ENCODE measurements at regions not wholly inside any gene's neighbourhood (a gene's known extent, or its start where the extent isn't known, plus 50 kb on each side); places are given as distances from the start of the nearest gene placed in this dataset.
"Not testable (repeated sequence)": the region's sequence is repeated elsewhere in the genome, so short reads cannot be mapped to it uniquely, and the experiment has no call there.

DNA sequence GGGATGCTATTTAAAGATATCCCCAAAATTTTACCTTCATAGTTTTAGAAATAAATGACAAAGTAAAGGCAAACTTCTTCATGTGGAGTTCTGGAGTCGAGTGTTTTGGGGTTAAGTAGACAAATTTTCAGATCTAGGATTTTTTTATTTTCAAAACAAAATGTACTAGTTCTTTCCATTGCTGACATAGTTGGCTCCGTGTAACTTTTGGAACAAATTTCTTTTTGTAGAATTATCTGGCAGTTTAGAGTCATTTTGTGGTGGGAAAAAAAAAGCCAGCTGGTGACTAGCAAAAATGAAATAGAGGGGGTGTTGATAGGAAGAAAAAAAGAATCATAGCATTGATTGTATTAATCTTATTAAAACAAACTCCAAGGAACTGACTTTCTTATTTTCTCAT lies 131.6 kb upstream of the TCF21 start:
- FAIRE-seq = peak; percentile 39

DNA sequence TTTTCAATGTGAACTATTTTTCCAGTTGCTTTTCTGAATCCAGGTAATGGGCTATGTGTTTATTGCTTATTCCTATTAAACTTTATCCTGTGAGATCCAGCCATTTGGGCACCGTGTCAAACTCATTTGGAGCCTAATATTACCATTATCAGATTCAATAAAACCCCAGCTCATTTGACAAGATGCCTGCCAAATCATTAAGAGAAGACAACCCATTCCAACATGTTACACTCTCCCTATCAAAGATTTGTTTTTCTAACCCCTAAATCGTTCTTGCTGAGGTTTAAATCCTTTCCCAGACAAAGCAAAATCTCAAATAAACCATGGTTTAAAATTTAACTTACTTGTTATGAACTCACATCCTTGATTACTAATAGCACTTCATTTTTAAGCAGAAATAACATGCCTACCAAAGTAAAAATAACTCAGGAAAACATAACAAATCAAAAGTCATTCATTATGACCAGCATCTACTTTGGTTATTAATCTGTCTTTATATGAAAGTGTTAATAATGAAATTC lies 130.0 kb upstream of the TCF21 start:
- no peak for FAIRE-seq

DNA sequence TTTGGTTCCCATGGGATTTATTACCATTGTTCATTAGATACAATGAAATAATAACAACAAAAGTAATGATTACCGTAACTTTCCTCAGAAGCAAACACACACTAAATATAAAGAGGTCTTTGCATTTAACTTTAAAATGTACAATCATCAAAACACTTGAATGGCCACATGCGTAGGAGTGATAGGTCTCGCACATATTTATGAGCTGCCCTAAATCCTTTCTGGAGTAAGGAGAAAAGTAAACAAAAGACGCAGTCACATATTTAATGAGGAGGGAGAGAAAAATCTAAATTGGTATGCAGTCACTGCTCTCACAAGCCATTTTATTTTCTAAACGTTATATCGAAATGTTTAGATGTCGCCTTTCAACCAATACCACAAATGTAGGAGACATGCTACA lies 129.4 kb upstream of the TCF21 start:
- FAIRE-seq = no peak

DNA sequence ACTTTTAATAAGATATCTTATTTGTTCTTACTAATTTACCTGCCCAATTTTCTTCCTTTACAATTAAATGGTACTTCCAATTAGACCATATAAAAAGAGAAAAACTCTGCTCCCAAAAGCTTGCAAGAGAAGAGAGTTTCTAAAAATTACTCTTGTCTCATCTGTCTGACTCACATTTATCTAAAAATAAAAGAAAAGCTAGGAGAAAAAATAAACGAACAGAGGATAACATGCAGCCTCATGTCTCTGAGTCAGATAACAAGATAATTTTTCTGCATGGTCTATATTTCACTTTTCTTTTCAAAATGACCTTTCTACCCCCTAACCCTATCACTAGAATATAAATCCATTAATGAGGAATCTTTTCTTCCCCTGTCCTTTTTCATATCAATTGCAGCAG lies 127.2 kb upstream of the TCF21 start:
- no peak for FAIRE-seq

DNA sequence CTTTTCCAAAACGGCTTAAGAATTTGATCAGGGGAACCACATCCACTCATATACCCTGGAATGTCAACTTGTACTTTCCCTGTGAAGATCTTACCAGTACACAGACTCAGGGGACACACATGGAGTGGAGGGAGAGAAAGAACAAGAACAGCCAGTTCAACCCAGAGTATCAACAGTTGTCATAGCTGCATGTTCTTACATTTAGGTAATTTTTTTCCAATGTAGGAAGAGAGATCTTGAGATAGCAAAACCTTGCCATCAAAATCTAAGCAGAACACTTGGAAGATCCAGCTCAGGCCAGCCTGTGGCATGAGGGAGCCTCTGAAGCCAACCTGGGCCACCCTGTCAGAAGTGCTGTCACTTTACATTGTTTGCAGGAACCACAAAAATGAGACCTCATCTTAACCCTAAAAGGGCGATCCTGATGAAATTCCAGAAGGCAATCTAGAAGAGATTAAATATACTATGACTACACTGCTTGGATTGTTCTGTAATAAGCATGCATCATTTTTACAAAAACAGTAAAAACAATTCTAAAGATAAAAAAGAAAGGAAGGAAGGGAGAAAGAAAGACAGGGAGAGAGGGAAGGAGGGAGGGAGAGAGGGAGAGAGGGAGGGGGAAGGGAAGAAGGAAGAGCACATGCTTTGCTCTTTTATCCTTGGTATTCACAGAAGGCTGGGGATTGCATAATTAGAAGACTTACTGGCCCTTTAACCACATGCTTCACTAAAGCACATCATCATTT lies 124.7 kb upstream of the TCF21 start:
- FAIRE-seq = no peak

DNA sequence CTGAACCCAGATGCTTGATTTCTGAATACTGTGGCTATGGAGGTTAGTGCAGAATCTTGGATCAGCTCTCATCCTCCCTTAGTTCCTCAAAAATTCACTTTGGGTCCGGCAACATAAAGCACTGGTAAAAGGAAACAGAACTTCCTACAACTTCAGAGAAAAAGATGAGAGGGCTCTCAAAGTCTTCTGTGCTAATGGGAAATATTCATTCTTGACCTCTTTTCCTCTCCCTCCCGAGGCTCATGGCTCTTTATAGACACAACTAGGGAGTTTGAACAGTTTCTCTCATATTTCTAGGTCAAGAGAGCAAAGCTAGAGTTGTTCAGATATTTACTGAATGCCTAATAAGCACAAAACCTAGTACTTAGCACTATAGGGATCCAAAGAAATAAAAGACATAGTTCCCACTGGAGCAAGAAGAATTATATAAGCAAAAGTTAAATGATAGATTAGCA lies 124.1 kb upstream of the TCF21 start:
- FAIRE-seq = no peak

DNA sequence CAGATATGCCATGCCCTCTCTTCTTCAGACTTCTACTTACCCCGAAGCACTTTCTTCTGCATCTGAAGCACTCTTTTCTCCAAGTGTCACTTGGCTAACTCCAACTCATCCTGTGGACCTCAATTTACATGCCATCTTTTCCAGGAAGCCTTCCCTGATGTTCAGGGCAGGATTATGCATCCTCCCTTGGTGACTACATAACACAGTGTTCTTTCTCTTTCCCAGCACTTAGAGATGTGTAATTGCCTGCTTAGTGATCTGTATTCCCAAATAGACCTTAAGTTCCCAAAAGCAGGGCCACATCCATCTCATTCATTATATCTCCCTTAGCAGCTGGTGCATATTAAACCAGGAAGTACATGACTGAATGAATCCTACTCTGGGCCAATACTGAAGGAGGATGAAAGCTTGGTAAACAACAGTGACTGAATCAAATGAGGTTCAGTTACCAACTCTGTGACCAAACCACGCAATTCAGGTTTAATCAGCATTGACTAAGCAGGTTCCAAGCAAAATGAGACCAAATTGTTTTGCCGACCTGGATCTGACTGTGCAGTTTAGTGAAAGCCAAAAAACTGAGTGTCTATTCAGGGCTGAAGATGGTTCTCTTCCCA lies 121.4 kb upstream of the TCF21 start:
- no peak for FAIRE-seq

DNA sequence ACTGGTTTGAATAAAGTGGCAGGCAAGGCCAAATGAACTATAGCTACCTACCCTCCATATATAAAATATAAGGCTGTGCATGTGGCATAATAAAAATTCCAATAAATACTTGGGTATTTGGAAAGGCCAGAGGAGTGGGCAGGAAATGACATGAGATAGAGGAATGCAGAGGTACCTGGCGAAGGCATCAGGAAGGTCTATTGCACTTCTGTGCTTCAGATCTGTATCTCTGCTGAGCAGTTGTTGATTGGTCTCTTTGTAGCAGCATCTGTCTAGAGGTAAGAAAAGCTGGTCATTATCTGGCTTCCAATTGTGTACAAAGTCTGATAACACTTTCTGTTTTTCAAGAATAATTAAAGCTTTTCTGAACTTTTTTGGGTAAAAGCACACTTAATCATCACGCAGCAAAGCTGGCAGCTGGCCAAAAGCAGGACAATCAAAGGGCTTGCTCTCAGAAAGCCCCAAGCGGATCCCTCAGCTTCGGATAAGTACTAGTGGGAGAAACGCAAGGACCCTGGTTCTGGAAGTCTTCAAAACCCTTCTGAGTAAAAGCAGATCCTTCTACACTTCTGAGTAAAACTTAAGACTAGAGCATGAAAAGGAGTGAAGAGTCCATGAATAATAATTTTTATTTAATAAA lies 120.1 kb upstream of the TCF21 start:
- no peak for FAIRE-seq

DNA sequence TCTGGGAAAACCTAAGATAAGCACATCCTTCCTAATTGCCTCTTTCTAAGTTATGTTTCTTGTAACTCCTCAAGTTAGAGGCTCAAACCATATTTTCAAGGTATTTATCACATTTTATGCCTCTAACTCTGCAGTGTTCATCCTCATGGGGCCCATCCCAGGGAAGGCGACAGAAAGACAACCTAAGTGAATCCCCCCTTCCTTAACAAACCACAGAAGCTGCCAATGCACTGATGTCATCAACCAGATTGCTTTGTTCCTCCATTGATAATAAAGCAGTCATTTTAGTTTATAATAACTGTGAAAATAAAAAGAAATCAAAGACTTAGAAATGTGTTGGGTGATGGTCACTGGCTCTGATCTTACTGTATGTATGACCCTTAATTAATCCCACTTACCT lies 119.5 kb upstream of the TCF21 start:
- FAIRE-seq = no peak

DNA sequence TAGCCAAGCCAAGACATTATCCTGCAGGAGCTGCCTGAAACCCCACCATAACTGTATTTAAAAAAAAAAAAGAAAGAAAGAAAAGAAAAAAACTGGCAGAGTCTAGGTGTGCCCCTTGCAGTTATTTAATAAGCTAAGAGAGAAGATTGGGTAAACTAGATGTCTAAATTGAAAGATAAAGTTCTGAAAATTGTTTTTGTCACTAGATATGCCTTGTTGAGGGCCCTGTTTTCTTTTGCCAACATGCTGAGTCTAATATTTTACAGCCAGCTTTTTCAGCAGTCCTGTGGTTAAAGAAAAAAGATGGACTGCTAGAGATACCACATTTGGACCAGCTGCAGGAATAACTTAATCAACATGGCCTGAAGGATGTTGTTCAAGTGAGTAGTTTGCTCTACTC lies 116.3 kb upstream of the TCF21 start:
- no peak for FAIRE-seq

DNA sequence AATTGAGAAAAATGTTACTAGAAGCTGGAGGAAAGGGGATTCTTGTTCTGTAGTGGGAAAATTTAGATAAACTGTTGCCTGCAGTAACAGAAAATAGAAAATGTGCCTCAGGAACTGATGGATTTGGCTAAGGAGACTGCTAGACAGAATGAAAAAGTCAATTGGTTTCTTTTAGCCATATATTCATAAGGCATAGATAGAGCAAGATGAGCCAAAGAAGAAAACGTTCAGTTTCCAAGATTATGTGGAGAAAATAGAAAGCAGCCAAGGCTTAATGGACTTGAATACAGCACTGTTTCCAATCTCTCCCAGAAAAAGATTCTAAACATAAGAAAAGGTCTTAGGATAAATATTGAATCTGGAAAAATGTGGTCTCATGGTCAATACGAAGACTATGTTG lies 115.1 kb upstream of the TCF21 start:
- FAIRE-seq = no peak

DNA sequence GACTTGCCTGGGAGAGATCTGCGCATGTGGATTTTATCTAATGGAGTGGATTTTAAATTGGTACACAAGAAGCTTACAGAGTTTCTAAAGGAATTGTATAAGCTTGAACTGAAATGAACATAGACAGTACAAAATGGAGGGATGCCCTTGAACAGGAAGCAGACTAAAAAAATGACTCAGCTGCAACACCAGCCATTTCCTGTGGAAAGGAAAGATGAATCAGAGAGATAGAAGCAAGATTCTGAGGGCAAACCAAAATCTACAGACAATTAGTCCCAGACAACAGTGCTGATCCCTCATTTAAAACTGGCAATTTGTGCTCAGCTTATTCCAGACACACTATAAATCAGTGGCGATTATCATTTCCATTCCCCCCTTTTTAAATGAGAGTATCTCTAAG lies 114.6 kb upstream of the TCF21 start:
- FAIRE-seq = no peak

DNA sequence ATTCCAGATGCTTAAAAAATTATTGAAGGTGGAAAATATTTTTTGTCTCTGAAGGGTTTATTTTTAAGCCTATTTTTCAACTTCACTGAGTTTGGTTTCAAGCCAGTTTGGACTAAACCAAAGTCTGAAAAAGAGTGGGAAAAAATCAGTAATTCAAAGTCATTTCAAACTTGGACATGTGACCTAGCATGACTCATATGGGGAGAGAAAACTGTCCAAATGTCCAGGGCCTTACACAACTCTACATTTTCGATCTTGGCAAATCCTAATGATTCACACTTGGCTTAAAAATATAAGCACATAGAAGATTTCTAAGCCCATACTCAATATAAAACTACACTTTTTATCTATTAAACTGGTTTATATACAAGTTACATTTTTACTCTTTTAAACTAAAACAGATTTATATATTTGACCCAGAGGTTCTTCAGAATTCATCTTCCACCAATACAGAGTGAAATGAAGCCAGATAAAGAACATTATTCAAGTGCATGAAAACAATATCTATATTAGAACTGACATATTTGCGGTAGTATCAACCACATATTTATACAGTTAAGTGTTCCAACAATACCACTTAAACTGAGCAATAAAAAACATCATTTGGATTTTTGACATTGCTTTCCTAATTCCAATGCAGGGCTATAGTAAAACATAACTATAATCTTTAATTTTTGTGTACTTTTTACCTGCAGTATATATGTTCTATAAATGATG lies 110.3 kb upstream of the TCF21 start:
- peak; percentile 29 for FAIRE-seq

DNA sequence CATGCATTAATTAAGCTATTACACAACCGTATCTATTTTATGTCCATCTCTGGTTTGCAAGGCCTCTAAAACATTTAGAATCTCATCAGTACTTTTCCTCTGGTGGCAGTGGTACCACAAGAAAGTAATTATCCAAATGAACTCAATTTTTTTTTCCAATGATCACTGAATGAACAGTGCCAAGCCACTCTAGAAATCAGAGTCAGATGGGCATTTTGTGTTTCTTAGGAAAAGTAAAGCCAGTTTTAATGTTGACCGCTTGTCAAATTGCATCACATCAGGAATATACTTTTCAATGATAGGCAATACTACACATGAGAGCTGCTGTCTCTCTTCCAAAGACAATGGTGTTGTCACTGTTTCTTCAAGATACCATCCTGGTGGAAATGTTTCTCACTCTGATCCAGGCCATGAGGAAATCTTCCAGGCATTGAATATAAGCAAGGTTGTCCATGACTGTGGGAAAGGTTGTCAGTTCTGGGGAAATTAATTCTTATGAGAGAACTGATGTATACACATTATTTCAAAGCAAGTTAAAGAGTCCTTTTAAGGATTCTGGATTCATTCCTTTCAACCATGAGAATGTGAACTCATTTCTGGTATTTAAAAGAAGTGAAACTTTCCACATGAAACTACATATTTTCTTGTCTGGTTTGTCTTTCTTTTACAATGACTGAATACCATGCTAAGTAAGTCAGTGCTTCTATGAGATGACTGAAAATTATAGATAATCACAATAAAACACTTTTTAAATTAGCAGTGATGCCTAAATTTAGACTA lies 108.8 kb upstream of the TCF21 start:
- FAIRE-seq = no peak

DNA sequence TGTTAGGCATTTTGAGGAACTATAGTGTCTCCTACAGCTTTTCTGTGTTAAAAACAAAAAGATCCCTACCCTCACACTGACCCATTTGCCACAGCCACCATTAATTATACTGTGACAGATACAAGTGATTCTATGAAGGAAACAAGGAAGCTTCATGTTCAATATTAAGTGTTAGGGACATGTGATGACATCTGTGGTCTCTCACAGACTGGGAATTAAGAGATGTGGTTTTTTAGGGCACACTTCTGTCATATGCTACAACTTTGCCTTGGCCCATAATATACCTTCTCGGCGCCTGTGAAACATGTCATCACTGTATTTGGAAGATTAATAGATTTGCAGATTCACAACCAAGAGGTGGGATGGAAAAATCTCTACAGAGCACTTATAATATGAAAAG lies 102.9 kb upstream of the TCF21 start:
- FAIRE-seq = no peak

DNA sequence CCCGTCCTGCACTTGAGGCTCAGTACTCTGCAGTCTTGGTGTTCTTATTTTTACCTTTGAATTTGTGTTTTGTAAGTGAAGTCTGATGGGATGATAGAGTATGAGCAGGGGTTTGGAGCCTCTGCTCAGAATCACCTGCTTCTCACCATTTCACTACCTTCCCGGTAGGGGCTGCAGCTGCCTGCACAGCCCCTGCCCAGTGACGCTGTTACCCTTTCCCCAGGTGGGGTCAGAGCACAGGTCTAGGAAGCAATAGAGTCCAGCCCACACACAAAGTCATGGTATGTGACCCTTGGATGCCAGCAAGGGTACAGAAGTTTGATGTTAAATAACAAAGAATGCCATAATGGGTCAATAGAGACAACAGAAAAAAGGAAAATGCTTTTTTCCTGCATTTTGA lies 101.8 kb upstream of the TCF21 start:
- FAIRE-seq = no peak

DNA sequence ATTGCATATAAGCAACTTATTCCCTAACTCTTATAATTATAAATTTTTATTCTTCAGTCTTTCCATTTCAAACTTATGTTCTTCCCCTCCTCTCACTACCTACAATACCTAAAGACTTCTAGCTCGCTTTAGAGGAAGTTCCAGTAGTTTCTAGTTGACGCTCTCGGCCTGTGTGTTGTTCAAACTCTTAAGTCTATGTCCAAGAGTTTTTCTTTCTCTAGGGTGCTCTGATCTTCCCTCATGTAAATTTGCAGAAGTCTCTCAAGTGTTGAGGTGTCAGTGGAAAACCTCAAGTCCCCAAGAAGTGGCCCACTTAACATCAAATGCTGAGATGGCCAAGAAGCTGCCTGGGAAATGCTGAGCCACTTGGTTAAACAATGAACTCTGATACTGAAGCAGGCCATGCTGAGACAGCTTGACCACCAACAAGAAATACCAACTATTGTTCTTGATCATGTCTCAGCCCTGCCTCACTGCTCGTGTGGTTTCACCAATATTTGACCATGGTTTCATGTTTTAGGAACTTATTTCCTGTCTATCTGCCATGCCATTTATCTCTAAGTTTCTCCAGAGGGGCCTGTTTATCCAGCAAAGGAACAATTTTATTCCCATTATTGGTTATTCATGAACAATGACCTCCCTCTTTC lies 100.9 kb upstream of the TCF21 start:
- FAIRE-seq = no peak

DNA sequence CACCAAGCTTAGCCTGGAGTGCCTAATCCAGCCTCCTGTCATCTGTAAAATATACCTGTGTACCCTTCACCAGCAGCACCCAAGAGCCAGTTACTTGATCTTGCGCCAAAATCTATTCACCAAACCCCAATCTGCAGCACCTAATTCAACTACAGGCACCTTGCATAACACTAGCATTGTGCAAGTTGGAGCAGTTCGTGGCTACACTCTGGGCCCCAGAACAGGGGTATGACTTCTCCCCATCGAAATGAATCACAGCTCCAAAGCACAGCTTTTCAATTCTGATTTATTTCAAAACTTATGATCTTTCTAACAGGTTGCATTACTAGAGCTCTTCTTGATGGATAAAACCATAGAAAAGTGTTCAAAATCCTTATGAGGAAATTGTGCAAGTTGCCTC lies 100.4 kb upstream of the TCF21 start:
- FAIRE-seq = no peak

DNA sequence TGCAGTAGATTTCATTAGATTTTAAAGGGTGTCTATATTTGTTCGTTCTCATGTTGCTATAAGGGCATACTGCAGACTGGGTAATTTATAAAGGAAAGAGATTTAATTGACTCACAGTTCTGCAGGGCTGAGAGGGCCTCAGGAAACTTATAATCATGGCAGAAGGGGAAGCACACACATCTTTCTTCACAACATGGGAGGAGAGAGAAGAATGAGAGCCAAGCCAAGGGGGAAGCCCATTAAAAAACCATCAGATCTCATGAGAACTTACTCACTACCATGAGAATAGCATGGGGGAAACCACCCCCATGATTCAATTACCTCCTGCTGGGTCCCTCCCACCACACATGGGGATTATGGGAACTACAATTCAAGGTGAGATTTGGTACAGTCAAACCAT lies 99.5 kb upstream of the TCF21 start:
- not testable (repeated sequence) for FAIRE-seq

DNA sequence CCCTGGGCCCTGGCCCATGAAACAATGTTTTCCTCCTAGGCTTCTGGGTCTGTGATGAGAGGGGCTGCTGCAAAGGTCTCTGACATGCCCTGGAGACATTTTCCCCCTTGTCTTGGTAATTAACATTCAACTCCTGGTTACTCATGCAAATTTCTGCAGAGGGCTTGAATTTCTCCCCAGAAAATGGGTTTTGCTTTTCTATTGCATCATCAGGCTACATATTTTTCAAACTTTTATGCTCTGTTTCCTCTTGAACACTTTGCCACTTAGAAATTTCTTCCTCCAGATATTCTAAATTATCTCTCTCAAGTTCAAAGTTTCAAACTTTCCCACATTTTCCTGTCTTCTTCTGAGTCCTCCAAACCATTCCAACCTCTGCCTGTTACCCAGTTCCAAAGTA lies 98.2 kb upstream of the TCF21 start:
- not testable (repeated sequence) for FAIRE-seq

DNA sequence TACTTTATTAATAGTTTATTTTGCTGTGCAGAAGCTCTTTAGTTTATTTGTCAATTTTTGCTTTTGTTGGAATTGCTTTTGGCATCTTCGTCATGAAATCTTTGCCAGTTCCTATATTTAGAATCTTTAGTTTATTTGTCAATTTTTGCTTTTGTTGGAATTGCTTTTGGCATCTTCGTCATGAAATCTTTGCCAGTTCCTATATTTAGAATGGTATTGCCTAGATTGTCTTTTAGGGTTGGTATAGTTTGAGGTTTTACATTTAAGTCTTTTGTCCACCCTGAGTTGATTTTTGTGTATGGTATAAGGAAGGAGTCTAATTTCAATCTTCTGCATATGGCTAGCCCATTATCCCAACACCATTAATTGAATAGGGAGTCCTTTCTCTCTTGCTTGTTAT lies 93.9 kb upstream of the TCF21 start:
- FAIRE-seq = not testable (repeated sequence)

DNA sequence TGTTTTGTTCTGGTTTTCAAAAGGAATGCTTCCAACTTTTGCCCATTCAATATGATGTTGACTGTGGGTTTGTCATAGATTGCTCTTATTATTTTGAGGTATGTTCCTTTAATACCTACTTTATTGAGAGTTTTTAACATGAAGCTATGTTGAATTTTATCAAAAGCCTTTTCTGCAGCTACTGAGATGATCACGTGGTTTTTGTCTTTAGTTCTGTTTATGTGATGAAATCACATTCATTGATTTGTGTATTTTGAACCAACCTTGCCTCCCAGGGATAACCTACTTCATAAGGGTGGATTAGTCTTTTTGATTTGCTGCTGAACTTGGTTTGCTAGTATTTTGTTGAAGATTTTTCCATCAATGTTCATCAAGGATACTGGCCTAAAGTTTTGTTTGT lies 92.7 kb upstream of the TCF21 start:
- FAIRE-seq = no peak

All from endometrium (tissue), 2 donors.